C4-2B (cell line): ENCODE measurements at regions not wholly inside any gene's neighbourhood (a gene's known extent, or its start where the extent isn't known, plus 50 kb on each side); places are given as distances from the start of the nearest gene placed in this dataset.

ENCODE experiments used
- H3K27ac ChIP-seq: fragments of 450-650 bp; 2 replicates; pipeline ENCODE4 v1.5.1; 2017
- CTCF ChIP-seq: fragments of 450-650 bp; conservative IDR thresholded peaks from 2 replicates; pipeline ENCODE4 v1.5.1; 2017; ENCODE audit warnings: mild to moderate bottlenecking
- ZFX ChIP-seq: fragments of 450-650 bp; IDR thresholded peaks from 2 replicates; pipeline ENCODE4 v1.6.1; 2017

- TF ChIP-seq ZFX = no peak
- TF ChIP-seq CTCF = no peak
- H3K27ac ChIP-seq = no peak overlapping the region
These were observed 697.0 kb downstream of the SORCS1 start for GRCh38 chr10:106467506-106467905.

- H3K27ac ChIP-seq = no peak overlapping the region
- no peak for TF ChIP-seq ZFX
These were observed 707.0 kb downstream of the SORCS1 start for GRCh38 chr10:106457522-106457921.

GRCh38 chr10:106454233-106454632 lies 710.3 kb downstream of the SORCS1 start:
- H3K27ac ChIP-seq = no peak overlapping the region
- TF ChIP-seq ZFX (no peak), CTCF (no peak)

- TF ChIP-seq CTCF (no peak), ZFX (no peak)
- no peak overlapping the region for H3K27ac ChIP-seq
These were observed 713.5 kb downstream of the SORCS1 start for GRCh38 chr10:106450966-106451365.

GRCh38 chr10:106446920-106447319 lies 717.6 kb downstream of the SORCS1 start:
- TF ChIP-seq CTCF (no peak), ZFX (no peak)
- no peak overlapping the region for H3K27ac ChIP-seq

GRCh38 chr10:106442223-106442622 lies 722.3 kb downstream of the SORCS1 start:
- no peak overlapping the region for H3K27ac ChIP-seq
- TF ChIP-seq CTCF (no peak), ZFX (no peak)

- TF ChIP-seq CTCF = no peak
- no peak for TF ChIP-seq ZFX
- H3K27ac ChIP-seq = no peak overlapping the region
These were observed 723.7 kb downstream of the SORCS1 start for GRCh38 chr10:106440767-106441166.

GRCh38 chr10:106440355-106440754 lies 724.2 kb downstream of the SORCS1 start:
- no peak for TF ChIP-seq CTCF
- no peak for TF ChIP-seq ZFX

More at GRCh38 chr10:106440355-106440754, 724.2 kb downstream of the SORCS1 start:
- no peak overlapping the region for H3K27ac ChIP-seq
